ENCODE measurements at regions not wholly inside any gene's neighbourhood (a gene's known extent, or its start where the extent isn't known, plus 50 kb on each side); places are given as distances from the start of the nearest gene placed in this dataset.
"Not testable (repeated sequence)": the region's sequence is repeated elsewhere in the genome, so short reads cannot be mapped to it uniquely, and the experiment has no call there.

- not testable (repeated sequence) for TF ChIP-seq CTCF, POLR2A, POLR2AphosphoS5 (IDR thresholded peaks at IDR 0.05)
Observed at GRCh38 chr4:45207241-45207863, 481.0 kb upstream of the GNPDA2 start.

Data from stomach (tissue), 4 donors.